Hepatocyte (in vitro differentiated cells): ENCODE measurements at regions not wholly inside any gene's neighbourhood (a gene's known extent, or its start where the extent isn't known, plus 50 kb on each side); places are given as distances from the start of the nearest gene placed in this dataset.
A peak's percentile ranks its signal among the peaks of the same experiment; 100 is the strongest.

Experiments
- DNase-seq: peaks from one replicate; pipeline ENCODE4 v3.0.0-alpha.2; 2016; ENCODE audit warnings: low spot score
- H2AFZ ChIP-seq: fragments of 200-600 bp; sonication (generic); 2 replicates; pipeline ENCODE4 v1.6.0; 2016; ENCODE audit warnings: antibody characterized with exemption, mild to moderate bottlenecking
- H3K27ac ChIP-seq: fragments of 200-600 bp; sonication (generic); 2 replicates; pipeline ENCODE4 v1.5.1; 2016; ENCODE audit warnings: mild to moderate bottlenecking
- H3K27me3 ChIP-seq: fragments of 200-600 bp; sonication (generic); 2 replicates; pipeline ENCODE4 v1.6.1; 2016
- H3K36me3 ChIP-seq: fragments of 200-600 bp; sonication (generic); replicated peaks from 2 replicates; pipeline ENCODE4 v1.5.1; 2016; ENCODE audit warnings: low read depth; ENCODE audit not compliant: insufficient read depth
- H3K4me1 ChIP-seq: fragments of 200-600 bp; sonication (generic); 2 replicates; pipeline ENCODE4 v1.5.1; 2016; ENCODE audit warnings: mild to moderate bottlenecking, moderate library complexity; ENCODE audit not compliant: insufficient read depth
- H3K4me2 ChIP-seq: fragments of 200-600 bp; sonication (generic); 2 replicates; pipeline ENCODE4 v1.6.0; 2016
- H3K4me3 ChIP-seq: fragments of 200-600 bp; sonication (generic); 2 replicates; pipeline ENCODE4 v1.5.1; 2016; ENCODE audit warnings: mild to moderate bottlenecking
- H3K79me2 ChIP-seq: fragments of 200-600 bp; sonication (generic); 2 replicates; pipeline ENCODE4 v1.6.0; 2017; ENCODE audit warnings: mild to moderate bottlenecking
- H3K9me2 ChIP-seq: fragments of 200-600 bp; sonication (generic); replicated peaks from 2 replicates; pipeline ENCODE4 v1.6.0; 2017; ENCODE audit warnings: mild to moderate bottlenecking; ENCODE audit not compliant: insufficient read depth
- H3K9me3 ChIP-seq: fragments of 200-600 bp; sonication (generic); 2 replicates; pipeline ENCODE4 v1.5.1; 2016; ENCODE audit warnings: low read depth, mild to moderate bottlenecking
- H4K20me1 ChIP-seq: fragments of 200-600 bp; sonication (generic); 2 replicates; pipeline ENCODE4 v1.6.0; 2016; ENCODE audit warnings: mild to moderate bottlenecking; ENCODE audit not compliant: insufficient read depth, poor library complexity, severe bottlenecking
- CTCF ChIP-seq: fragments of 200-600 bp; sonication (generic); IDR thresholded peaks from 2 replicates; pipeline ENCODE4 v1.5.1; 2016; ENCODE audit warnings: antibody characterized with exemption, mild to moderate bottlenecking; ENCODE audit not compliant: poor library complexity
- EZH2 ChIP-seq: fragments of 200-600 bp; sonication (generic); IDR thresholded peaks from 2 replicates; pipeline ENCODE4 v1.6.1; 2016; ENCODE audit warnings: antibody characterized with exemption, mild to moderate bottlenecking, borderline replicate concordance
- EZH2phosphoT487 ChIP-seq: fragments of 200-600 bp; sonication (generic); IDR thresholded peaks from one replicate; pipeline ENCODE4 v1.6.1; 2018; ENCODE audit warnings: antibody characterized with exemption, mild to moderate bottlenecking, low read depth, moderate library complexity; ENCODE audit not compliant: unreplicated experiment, severe bottlenecking
- WGBS: methylation state at CpG from one replicate; pipeline ENCODE4 v1.1.6; 2016; ENCODE audit warnings: low lambda C conversion rate; ENCODE audit errors: missing lambda C conversion rate; 5-methylcytosine and 5-hydroxymethylcytosine counted together

- Histone ChIP-seq H3K27ac (no peak overlapping the region), H3K36me3 (no peaks in the 10 kb centered on the region), H3K9me3 (no peaks in the 10 kb centered on the region), H4K20me1 (no peaks in the 10 kb centered on the region), H2AFZ (no peak overlapping the region), H3K4me3 (no peak overlapping the region), H3K4me2 (no peak overlapping the region), H3K4me1 (peaks cover 3% of the 10 kb centered on the region), H3K9me2 (no peaks in the 10 kb centered on the region), H3K79me2 (no peaks in the 10 kb centered on the region), H3K27me3 (no peaks in the 10 kb centered on the region)
- TF ChIP-seq EZH2phosphoT487 (no peak), CTCF (no peak), EZH2 (no peak)
- WGBS, result 77% methylated on average over 7 of the region's 7 CpGs
- peak; percentile 13 for DNase-seq
Measured at GRCh38 chr2:7792031-7792651, 874.9 kb downstream of the RNF144A start.

GRCh38 chr2:7795778-7796563 lies 878.8 kb downstream of the RNF144A start:
- 49% methylated on average over 7 of the region's 7 CpGs for WGBS
- Histone ChIP-seq H3K4me3 (no peak overlapping the region), H3K4me1 (peaks cover 3% of the 10 kb centered on the region), H3K27ac (peak overlapping the region; percentile 3), H3K79me2 (no peaks in the 10 kb centered on the region), H3K9me2 (no peaks in the 10 kb centered on the region), H3K4me2 (peak overlapping the region; percentile 6), H3K36me3 (no peaks in the 10 kb centered on the region), H2AFZ (no peak overlapping the region), H3K9me3 (no peaks in the 10 kb centered on the region), H3K27me3 (no peaks in the 10 kb centered on the region), H4K20me1 (no peaks in the 10 kb centered on the region)
- TF ChIP-seq EZH2phosphoT487 (no peak), EZH2 (no peak), CTCF (no peak)
- peak; percentile 38 for DNase-seq

- no peaks in the 10 kb centered on the region for H3K9me2 ChIP-seq
- no peak overlapping the region for H3K4me2 ChIP-seq
- no peak for TF ChIP-seq CTCF
- no peak for TF ChIP-seq EZH2phosphoT487
- TF ChIP-seq EZH2, result no peak
- H3K36me3 ChIP-seq, result no peaks in the 10 kb centered on the region
- H3K27ac ChIP-seq, result no peak overlapping the region
- no peaks in the 10 kb centered on the region for H3K27me3 ChIP-seq
- H4K20me1 ChIP-seq, result no peaks in the 10 kb centered on the region
- 87% methylated on average over 2 of the region's 2 CpGs for WGBS
- no peak overlapping the region for H3K4me3 ChIP-seq
- no peak overlapping the region for H2AFZ ChIP-seq
- H3K4me1 ChIP-seq, result peaks cover 3% of the 10 kb centered on the region
- no peaks in the 10 kb centered on the region for H3K79me2 ChIP-seq
- H3K9me3 ChIP-seq, result no peaks in the 10 kb centered on the region
- no peak for DNase-seq
Measured at GRCh38 chr2:7800031-7800430, 881.8 kb upstream of the ID2 start.
